Tibial nerve (tissue), 4 donors: ENCODE measurements at regions not wholly inside any gene's neighbourhood (a gene's known extent, or its start where the extent isn't known, plus 50 kb on each side); places are given as distances from the start of the nearest gene placed in this dataset.

Source experiments
- EP300 ChIP-seq, 2 donors: sonication (generic); formaldehyde crosslinking; IDR thresholded peaks; one replicate each; pipeline ENCODE4 v1.6.1; 2017; ENCODE audit warnings: antibody characterized with exemption in 2 of 2, mild to moderate bottlenecking in 1 of 2
- POLR2A ChIP-seq, 2 donors: fragments of 450-650 bp; IDR thresholded peaks; one replicate each; pipeline ENCODE4 v1.6.1; 2017; ENCODE audit warnings: antibody characterized with exemption in 2 of 2, mild to moderate bottlenecking in 2 of 2, moderate library complexity in 2 of 2
- TF ChIP-seq, protein P1 (sequence below), 5 experiments: fragments of 200-600 bp in 3 of 5; fragments of 450-650 bp in 2 of 5; sonication (generic) in 3 of 5; IDR thresholded peaks; one replicate each; pipeline ENCODE4 v1.5.1; 2016 to 2019; ENCODE audit warnings: antibody characterized with exemption in 5 of 5, mild to moderate bottlenecking in 3 of 5, moderate library complexity in 2 of 5

DNA sequence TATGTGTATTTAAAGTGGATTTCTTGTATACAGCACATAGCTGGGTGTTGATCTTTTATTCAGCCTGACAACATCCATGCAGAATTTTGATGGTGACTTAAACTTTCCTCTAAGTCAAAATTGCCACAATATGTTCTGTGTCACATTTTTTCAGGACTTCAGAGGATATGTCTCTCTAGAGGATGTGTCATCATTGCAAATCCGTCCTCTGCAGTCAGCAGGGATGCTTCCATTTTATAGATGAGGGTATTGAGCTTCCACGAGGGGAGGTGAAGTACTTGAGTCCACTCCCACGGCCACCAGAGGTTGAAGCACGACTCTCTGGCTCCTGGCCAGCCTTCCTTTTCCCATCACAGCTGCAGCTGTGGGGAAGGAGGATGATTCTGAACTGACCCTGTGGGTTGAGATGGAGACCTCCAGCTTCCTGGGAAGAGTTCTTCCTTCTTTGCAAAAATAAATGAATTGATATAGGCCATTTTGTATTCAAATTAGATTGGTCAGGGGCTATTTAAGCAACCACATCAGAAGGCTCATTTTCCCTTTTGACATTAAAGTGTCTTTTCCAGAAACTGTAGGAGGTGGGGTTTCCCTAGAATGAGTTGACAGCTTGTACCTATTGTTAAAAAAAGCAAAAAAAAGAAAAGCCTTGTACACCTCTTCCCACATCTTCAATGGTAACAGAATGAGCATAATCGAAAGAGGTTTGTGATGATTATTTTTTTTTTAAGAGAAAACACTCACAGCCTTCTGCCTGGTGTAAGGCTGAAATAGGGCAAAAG is 55.2 kb upstream of the MYEOV start:
- TF ChIP-seq, protein P1, sequence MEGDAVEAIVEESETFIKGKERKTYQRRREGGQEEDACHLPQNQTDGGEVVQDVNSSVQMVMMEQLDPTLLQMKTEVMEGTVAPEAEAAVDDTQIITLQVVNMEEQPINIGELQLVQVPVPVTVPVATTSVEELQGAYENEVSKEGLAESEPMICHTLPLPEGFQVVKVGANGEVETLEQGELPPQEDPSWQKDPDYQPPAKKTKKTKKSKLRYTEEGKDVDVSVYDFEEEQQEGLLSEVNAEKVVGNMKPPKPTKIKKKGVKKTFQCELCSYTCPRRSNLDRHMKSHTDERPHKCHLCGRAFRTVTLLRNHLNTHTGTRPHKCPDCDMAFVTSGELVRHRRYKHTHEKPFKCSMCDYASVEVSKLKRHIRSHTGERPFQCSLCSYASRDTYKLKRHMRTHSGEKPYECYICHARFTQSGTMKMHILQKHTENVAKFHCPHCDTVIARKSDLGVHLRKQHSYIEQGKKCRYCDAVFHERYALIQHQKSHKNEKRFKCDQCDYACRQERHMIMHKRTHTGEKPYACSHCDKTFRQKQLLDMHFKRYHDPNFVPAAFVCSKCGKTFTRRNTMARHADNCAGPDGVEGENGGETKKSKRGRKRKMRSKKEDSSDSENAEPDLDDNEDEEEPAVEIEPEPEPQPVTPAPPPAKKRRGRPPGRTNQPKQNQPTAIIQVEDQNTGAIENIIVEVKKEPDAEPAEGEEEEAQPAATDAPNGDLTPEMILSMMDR (IDR thresholded peaks at IDR 0.05), result no peak
- TF ChIP-seq POLR2A (IDR thresholded peaks at IDR 0.05) (no peak), EP300 (IDR thresholded peaks at IDR 0.05) (no peak)
